A549 (cell line): ENCODE measurements at regions not wholly inside any gene's neighbourhood (a gene's known extent, or its start where the extent isn't known, plus 50 kb on each side); places are given as distances from the start of the nearest gene placed in this dataset.

Source experiments
- EP300 ChIP-seq, 2 experiments: fragments of >200 bp; sonication (Bioruptor Twin); formaldehyde crosslinking; IDR thresholded peaks; 2 replicates in 1 of 2; 3 replicates in 1 of 2; pipeline ENCODE4 v1.6.1; 2016 to 2017
- JUN ChIP-seq, 2 experiments: fragments of >200 bp; sonication (Bioruptor Twin); formaldehyde crosslinking; IDR thresholded peaks; 2 replicates in 1 of 2; 3 replicates in 1 of 2; pipeline ENCODE4 v1.6.1; 2016 to 2017
- NFE2L2 ChIP-seq: fragments of 150-350 bp; conservative IDR thresholded peaks from 2 replicates; pipeline ENCODE4 v1.6.1; 2014; ENCODE audit warnings: low read length
- RAD21 ChIP-seq, 2 experiments: fragments of >200 bp in 1 of 2; sonication (Bioruptor Twin) in 1 of 2; formaldehyde crosslinking in 1 of 2; IDR thresholded peaks in 1 of 2; conservative IDR thresholded peaks in 1 of 2; 2 replicates in 1 of 2; 3 replicates in 1 of 2; pipeline ENCODE4 v1.6.1; 2012 to 2018; ENCODE audit warnings: inconsistent platforms in 1 of 2
- RCOR1 ChIP-seq: fragments of 150-350 bp; IDR thresholded peaks from 2 replicates; pipeline ENCODE4 v1.6.1; 2014; ENCODE audit warnings: antibody characterized with exemption, low read length, low read depth
- RNF2 ChIP-seq: fragments of 200-600 bp; sonication (generic); IDR thresholded peaks from 2 replicates; pipeline ENCODE4 v1.6.1; 2016; ENCODE audit warnings: low read depth, mild to moderate bottlenecking, antibody characterized with exemption, moderate library complexity, borderline replicate concordance
- ZFP36 ChIP-seq: fragments of 450-650 bp; IDR thresholded peaks from 2 replicates; pipeline ENCODE4 v1.6.1; 2014; ENCODE audit warnings: borderline replicate concordance; ENCODE audit not compliant: partially characterized antibody
- TF ChIP-seq, protein P1 (sequence below): fragments of >200 bp; sonication (Bioruptor Twin); formaldehyde crosslinking; IDR thresholded peaks from 3 replicates; pipeline ENCODE4 v1.5.1; 2016
- TF ChIP-seq, protein P2 (sequence below): IDR thresholded peaks from 2 replicates; pipeline ENCODE4 v1.6.1; 2012
- TF ChIP-seq, protein P3 (sequence below): fragments of 200-600 bp; sonication (generic); IDR thresholded peaks from 2 replicates; pipeline ENCODE4 v1.6.1; 2016; ENCODE audit warnings: antibody characterized with exemption, mild to moderate bottlenecking, moderate library complexity

DNA sequence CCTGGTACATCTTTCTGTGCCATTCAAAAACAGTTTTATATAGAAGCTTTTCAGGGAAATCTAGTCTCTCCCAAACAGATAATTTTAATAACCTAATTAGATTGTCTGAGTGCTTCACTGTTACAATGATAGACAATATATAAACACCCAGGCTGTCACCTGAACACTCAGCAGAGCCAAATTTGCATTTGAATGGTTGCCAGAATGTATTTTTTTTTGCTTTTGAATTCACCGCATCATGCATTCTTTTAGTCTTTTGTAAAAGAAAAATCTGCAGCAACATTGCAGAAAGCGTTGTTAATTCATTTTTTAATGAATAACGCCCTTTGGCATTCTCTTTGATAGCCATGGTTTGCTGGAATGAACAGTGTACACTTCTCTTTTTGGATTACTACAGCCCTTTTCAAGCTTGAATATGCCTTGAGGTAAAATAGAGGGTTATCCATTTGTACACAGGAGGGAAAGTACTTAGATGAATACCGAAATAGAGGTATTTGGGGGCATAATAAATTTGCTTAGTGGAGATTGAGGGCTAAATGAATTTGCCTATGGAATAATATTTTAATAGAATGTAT lies 175.0 kb upstream of the EPHA5 start:
- TF ChIP-seq, protein P1, sequence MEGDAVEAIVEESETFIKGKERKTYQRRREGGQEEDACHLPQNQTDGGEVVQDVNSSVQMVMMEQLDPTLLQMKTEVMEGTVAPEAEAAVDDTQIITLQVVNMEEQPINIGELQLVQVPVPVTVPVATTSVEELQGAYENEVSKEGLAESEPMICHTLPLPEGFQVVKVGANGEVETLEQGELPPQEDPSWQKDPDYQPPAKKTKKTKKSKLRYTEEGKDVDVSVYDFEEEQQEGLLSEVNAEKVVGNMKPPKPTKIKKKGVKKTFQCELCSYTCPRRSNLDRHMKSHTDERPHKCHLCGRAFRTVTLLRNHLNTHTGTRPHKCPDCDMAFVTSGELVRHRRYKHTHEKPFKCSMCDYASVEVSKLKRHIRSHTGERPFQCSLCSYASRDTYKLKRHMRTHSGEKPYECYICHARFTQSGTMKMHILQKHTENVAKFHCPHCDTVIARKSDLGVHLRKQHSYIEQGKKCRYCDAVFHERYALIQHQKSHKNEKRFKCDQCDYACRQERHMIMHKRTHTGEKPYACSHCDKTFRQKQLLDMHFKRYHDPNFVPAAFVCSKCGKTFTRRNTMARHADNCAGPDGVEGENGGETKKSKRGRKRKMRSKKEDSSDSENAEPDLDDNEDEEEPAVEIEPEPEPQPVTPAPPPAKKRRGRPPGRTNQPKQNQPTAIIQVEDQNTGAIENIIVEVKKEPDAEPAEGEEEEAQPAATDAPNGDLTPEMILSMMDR, result no peak
- TF ChIP-seq RCOR1 (no peak), ZFP36 (no peak), EP300 (IDR thresholded peaks at IDR 0.05) (no peak), RNF2 (no peak), NFE2L2 (no peak), JUN (IDR thresholded peaks at IDR 0.05) (no peak), RAD21 (conservative IDR thresholded peaks at IDR 0.05 in 1 of 2, IDR thresholded peaks at IDR 0.05 in 1 of 2) (no peak)
- TF ChIP-seq, protein P2, sequence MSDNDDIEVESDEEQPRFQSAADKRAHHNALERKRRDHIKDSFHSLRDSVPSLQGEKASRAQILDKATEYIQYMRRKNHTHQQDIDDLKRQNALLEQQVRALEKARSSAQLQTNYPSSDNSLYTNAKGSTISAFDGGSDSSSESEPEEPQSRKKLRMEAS, result no peak
- TF ChIP-seq, protein P3, sequence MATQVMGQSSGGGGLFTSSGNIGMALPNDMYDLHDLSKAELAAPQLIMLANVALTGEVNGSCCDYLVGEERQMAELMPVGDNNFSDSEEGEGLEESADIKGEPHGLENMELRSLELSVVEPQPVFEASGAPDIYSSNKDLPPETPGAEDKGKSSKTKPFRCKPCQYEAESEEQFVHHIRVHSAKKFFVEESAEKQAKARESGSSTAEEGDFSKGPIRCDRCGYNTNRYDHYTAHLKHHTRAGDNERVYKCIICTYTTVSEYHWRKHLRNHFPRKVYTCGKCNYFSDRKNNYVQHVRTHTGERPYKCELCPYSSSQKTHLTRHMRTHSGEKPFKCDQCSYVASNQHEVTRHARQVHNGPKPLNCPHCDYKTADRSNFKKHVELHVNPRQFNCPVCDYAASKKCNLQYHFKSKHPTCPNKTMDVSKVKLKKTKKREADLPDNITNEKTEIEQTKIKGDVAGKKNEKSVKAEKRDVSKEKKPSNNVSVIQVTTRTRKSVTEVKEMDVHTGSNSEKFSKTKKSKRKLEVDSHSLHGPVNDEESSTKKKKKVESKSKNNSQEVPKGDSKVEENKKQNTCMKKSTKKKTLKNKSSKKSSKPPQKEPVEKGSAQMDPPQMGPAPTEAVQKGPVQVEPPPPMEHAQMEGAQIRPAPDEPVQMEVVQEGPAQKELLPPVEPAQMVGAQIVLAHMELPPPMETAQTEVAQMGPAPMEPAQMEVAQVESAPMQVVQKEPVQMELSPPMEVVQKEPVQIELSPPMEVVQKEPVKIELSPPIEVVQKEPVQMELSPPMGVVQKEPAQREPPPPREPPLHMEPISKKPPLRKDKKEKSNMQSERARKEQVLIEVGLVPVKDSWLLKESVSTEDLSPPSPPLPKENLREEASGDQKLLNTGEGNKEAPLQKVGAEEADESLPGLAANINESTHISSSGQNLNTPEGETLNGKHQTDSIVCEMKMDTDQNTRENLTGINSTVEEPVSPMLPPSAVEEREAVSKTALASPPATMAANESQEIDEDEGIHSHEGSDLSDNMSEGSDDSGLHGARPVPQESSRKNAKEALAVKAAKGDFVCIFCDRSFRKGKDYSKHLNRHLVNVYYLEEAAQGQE, result no peak
